Uterus (tissue), 2 donors: ENCODE measurements at regions not wholly inside any gene's neighbourhood (a gene's known extent, or its start where the extent isn't known, plus 50 kb on each side); places are given as distances from the start of the nearest gene placed in this dataset.

ENCODE experiments used
- CTCF ChIP-seq, 4 experiments: fragments of 200-600 bp in 2 of 4; fragments of 450-650 bp in 2 of 4; sonication (generic) in 2 of 4; IDR thresholded peaks; one replicate each; pipeline ENCODE4 v1.5.1; 2016 to 2019; ENCODE audit warnings: antibody characterized with exemption in 4 of 4, mild to moderate bottlenecking in 2 of 4, moderate library complexity in 1 of 4
- POLR2A ChIP-seq, 2 donors: fragments of 450-650 bp; IDR thresholded peaks; one replicate each; pipeline ENCODE4 v1.6.1; 2016; ENCODE audit warnings: antibody characterized with exemption in 2 of 2, mild to moderate bottlenecking in 1 of 2, moderate library complexity in 1 of 2

GRCh38 chrX:69028006-69028760 lies 137.1 kb downstream of the PJA1 start:
- TF ChIP-seq CTCF (IDR thresholded peaks at IDR 0.05) (no peak), POLR2A (IDR thresholded peaks at IDR 0.05) (no peak)
